NCI-H146 (cell line): ENCODE measurements at regions not wholly inside any gene's neighbourhood (a gene's known extent, or its start where the extent isn't known, plus 50 kb on each side); places are given as distances from the start of the nearest gene placed in this dataset.
"Not testable (repeated sequence)": the region's sequence is repeated elsewhere in the genome, so short reads cannot be mapped to it uniquely, and the experiment has no call there.

Experiments used
- DNase-seq: peaks from one replicate; lab custom pipeline; 2025; lab: John Stamatoyannopoulos, UW

- DNase-seq, result no peak
Measured at GRCh38 chr22:49392841-49393510, 434.7 kb downstream of the BRD1 start.

- no peak for DNase-seq
Measured at GRCh38 chr22:49392247-49392646, 435.4 kb downstream of the BRD1 start.

GRCh38 chr22:49391436-49391835 is 436.2 kb downstream of the BRD1 start:
- DNase-seq, result no peak

GRCh38 chr22:49390954-49391353 is 436.7 kb downstream of the BRD1 start:
- no peak for DNase-seq

- DNase-seq, result not testable (repeated sequence)
Measured at GRCh38 chr22:49383909-49384308, 443.8 kb downstream of the BRD1 start.

DNA sequence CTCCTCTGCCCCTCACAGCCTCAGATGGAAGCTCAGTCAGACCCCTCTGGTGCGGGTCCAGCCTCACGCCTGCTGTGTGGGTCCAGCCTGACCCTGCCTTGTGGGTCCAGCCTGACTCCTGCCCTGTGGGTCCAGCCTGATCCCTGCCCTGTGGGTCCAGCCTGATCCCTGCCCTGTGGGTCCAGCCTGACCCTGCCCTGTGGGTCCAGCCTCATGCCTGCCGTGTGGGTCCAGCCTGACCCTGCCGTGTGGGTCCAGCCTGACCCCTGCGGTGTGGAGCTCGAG is 445.3 kb downstream of the BRD1 start:
- no peak for DNase-seq

DNA sequence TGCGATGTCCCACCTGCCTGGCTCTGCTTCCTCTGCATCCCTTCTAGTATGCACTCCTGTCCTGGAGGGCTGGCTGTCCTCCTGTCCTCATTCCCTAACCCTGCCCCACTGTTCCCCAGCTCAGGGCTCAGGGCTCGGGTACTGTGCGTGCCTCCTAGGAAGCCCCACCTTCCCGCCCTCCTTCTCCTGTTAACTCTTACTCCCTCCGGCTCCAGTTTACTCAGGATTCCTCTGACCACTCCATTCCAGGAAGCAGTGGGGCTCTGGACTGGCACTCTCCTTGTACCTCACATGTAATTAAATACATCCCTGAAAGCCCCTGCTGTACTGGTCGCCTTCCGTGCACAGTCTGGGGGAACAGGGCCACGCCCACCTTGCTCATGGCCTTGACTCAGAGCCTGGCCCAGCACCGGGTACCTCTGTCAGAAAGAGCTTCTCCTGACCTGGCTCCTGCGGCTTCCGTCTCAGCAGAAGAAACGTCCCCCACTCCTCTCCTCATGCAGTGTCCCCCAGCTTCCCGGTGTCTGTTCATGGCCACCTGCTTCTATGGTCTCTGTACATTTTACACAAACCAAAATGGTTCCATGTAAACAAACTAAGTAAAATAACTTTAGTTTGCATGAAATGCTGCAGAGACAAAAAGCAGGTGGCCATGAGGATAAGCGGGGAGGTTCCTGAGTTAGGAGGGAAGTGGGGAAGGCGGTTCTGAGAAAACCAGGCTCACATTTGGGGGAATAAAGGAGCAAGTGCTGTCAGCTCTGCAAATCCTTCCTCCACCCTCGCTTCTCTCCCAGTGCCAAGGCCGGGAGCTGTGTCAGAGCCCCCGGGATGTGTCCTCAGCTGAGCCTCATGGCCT is 445.9 kb downstream of the BRD1 start:
- DNase-seq, result no peak

DNA sequence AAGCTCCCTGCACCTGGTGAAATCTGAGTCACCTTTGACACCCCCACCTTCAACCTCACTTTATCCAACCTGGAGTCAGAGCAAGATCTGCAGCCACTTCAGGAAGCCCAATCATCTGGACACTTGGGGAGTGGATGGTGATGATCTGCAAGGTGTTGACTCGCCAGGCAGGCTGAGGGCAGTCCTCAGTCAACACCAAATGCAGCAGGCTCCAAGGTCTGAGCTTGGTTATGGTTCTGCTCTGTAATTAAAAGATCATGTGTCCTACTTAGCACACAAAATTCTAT is 446.9 kb downstream of the BRD1 start:
- peak; percentile 41 for DNase-seq

- peak; percentile 41 for DNase-seq
Measured at GRCh38 chr22:49380095-49380827, 447.4 kb downstream of the BRD1 start.

DNA sequence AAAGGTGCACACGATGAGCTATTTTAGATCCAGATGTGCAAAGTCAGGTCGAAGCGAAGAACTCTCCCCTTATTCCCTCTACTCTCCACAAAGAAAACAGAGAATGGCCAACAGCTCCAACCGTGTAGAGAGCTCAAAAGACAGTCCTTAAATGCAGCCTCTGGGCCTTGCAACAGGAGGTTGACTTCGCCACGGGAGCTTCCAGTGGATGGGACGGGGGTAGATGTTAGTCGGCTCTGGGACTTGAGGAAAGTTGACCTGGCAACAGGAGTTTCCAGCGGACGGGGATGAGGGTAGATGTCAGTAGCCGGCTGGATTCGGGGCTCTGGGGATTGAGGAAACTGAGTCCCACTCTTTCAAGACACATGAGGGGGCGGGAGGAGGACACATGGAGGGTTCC is 450.4 kb downstream of the BRD1 start:
- no peak for DNase-seq

DNA sequence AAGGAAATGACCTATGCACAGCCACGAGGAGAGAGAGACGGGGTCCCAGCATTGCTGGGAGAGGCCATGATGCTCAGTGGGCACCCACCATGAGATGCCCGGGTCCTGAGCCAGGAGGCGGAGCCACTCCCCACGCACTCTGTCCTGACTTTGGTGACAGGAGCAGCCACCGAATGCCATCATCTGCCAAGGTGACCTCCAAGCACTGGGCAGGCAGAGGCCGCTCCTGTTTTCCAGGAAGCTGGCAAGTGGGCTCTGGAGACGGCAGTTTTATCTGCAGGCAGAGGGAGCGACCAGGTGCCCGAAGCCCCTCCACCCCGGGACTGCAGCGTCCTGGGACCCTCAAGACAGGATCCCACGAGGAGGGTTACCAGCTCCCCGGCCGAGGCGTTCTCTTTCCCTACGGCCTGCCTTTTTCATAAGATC is 453.9 kb downstream of the BRD1 start:
- DNase-seq, result no peak

- no peak for DNase-seq
Measured at GRCh38 chr22:49373289-49373666, 454.4 kb downstream of the BRD1 start.

GRCh38 chr22:49372530-49373288 is 455.0 kb downstream of the BRD1 start:
- peak; percentile 84 for DNase-seq

- DNase-seq, result no peak
Measured at GRCh38 chr22:49372111-49372529, 455.6 kb downstream of the BRD1 start.

DNA sequence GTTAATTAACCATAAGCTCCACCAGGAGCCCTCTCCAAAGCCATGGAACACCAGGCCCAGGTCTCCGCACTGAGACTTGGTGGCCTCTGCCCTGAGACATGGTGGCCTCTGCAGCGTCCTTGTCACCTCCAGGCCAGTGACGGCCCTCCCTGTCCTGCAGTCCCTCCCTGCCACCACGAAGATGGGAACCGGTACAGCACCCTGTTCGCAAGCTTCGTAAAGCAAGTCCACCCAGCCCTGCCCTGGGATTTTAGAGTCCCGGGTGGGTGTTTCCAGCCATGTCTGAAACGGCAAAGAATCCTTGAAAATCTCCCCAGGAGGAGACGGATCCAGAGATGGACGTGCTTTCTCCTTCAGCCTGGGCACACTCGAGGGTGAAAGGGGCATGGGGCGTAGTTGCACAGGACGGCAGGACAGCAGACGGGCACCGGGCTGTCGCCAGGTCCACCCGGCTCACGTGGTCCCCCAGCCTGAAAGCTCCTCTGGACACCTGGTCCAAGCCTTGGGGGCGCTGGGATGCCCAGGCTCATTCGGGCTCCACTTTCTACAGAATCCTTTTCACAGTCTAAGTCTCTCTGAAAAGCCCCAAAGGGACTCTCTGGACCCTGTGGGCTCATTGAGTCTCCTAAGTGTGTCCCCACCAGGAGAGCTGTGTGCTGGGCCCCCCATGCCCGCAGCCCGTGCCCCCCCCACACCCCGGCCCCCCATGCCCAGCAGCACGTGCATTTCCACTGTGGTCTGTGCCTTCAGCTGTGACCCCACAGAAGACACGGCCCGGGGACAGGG is 456.2 kb downstream of the BRD1 start:
- DNase-seq, result no peak

GRCh38 chr22:49370627-49371301 is 456.9 kb downstream of the BRD1 start:
- no peak for DNase-seq

GRCh38 chr22:49369726-49370626 is 457.7 kb downstream of the BRD1 start:
- DNase-seq, result no peak

- peak; percentile 47 for DNase-seq
Measured at GRCh38 chr22:49368976-49369725, 458.5 kb downstream of the BRD1 start.
